ENCODE measurements at regions not wholly inside any gene's neighbourhood (a gene's known extent, or its start where the extent isn't known, plus 50 kb on each side); places are given as distances from the start of the nearest gene placed in this dataset.
"Not testable (repeated sequence)": the region's sequence is repeated elsewhere in the genome, so short reads cannot be mapped to it uniquely, and the experiment has no call there.

DNA sequence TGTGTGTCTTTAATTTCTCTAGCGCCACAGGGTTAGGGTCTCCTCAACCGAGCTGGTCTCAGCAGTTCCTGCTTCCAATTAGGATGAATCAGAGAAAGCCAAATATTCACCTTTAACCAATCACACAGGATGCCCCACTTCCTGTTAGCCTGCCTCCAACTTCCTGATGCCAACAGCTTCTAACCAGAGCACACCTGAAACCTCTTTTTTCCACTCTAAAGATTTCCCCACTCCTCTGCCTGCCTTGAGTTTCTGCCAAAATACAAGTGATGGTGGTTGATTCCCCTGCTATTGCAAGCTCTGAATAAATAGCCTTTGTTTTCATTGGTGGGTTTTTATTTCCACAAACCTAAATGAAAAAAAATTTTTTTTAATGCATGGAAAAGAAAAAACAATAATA is 144.7 kb upstream of the UST start:
- intact Hi-C loops (cut with DNase I), result no loop called here
- DNase-seq, result no peak

DNA sequence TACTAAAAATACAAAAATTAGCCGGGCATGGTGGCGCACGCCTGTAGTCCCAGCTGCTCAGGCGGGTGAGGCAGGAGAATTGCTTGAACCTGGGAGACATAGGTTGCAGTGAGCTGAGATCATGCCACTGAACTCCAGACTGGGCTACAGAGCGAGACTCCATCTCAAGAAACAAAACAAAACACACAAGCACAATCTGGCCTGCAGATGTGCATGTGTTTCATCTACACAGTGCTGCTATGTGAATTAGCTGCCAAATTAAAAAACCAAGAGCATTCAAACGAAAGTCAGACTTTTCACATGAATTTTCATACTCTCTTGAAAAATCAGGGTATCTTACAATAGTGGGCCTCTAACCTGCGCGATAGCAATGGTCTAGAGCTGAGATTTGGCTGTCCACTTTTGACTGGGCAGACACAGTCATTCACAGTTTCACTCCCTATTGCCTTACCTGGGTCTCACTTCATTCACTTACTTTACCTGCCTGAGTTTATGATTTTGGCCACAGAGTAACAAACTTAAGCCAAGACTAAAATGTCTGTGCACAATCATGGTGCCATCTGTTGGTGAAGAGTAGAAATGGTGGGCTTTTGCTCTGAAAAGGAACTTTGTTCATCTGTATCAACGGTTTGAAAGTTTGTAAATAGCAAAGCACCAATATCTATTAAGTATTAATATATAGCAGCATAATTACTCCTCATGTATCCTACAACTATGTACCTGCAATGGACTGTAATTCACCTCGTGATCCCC is 138.5 kb upstream of the UST start:
- intact Hi-C loops (cut with DNase I), result no loop called here

DNA sequence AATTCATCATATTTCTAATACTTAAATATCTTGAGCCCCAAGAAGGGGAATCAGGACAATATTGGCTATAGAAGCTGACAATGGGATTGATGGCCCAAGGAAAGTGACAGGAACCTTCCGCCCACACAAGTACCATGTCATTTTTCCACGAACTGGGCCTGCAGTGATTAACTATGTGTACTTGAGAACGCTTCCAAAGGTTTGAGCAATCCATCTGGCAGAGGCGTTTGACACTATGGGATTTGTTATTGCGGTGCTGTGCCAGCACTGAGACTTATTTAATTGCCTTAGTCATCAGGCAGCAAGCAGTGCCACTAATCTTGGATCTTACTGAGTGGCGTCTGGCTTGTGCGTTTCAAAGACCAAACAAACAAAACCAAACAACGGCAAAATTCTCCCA is 135.6 kb upstream of the UST start:
- intact Hi-C loops (cut with DNase I), result no loop called here
- DNase-seq, result peak in 35 of 42 donors; percentile 4 to 85 (median 39)

More for the DNA sequence above, 138.5 kb upstream of the UST start:
- peak in 1 of 42 donors; percentile 4 for DNase-seq

DNA sequence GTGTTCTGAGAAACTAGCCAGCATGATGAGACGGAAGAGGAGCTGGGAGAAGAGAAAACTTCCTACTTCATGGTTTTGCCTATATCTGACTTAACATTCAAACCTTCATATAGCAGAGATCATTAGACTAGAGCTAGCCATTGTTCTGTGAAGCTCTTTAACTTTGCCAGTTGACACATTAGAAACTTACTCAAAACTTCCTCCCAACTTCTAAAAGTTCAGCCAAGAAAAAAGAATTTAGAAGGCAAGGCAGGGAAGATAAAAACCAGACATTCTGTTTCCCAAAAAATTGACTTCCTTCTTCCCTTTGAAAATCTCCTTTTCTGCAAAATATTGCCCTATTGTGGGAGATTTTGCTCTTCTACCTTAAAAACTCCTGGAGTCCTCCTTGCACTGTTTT is 134.8 kb upstream of the UST start:
- DNase-seq, result no peak

DNA sequence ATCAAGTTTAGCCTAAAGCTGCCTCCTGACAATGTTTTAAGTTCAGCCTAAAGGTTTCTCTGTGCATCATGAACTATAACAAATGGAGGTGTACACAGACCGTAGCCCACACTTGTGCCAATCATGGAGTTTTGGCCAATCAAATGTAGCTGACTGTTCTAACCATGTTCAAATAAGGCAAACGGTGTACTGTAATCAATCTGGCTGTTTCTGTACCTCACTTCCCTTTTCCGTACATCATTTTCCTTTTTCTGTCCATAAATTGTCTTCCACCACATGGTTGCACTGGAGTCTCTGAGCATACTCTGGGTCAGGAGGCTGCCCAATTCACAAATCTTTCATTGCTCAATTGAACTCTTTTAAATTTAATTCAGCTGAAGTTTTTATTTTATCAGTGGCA is 132.2 kb upstream of the UST start:
- no peak for DNase-seq
- intact Hi-C loops (cut with DNase I), result no loop called here

More for the DNA sequence above, 134.8 kb upstream of the UST start:
- intact Hi-C loops (cut with DNase I), result no loop called here

DNA sequence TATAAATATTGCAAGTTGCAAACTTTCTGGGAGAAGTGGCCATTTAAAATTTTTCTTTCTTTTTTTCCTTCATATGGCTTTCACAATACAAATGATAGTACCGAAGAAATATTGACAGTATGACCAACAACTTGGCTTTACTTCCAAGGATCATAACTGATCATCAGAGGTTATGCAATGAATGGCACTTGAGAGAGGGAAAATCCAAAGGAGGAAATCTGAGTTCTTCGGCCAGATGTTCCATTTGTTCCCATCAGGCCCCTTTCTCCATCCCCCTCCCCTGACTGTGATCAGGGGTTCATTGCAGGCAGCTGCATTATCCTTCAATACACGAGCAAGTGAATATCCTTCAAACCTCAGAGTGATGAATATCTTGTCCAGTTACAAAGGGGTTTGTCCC is 130.0 kb upstream of the UST start:
- DNase-seq, result no peak
- intact Hi-C loops (cut with DNase I), result no loop called here

DNA sequence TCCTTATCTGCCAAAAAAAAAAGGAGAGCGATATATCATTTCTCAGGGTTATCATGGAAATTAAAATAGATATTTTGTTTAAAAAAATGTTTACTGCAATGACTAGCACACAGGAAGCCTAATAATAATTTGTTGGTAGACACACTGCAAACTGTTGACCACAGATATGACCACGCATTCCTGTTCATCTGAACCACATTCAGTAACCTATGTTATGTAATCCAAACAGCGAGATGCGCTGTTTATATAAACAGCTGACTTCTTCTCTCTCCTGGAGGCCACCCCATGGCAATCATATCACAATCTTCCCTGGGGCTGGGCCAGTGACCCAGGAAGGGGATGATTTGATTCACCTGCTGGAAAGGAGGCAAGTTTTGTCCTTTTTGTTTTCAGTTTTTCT is 129.3 kb upstream of the UST start:
- DNase-seq, result no peak
- intact Hi-C loops (cut with DNase I), result no loop called here

DNA sequence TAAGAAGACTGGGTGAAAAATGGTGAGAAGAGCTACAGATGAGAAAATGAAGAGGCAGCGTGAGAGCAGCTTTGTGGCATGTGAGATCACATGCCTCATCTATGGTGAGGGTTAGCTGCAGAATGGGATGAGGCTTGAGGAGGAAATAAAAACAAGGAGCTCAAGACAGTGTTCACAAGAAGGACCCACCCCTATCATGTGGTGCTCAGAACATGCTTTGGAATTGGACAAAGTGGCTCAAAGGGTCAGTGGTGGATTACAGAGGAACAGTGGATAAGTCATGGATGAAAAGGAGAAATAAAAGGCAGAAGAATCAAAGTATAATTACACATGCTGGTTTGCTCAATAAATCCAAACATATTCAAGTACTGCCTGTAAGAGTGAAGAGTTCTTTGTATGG is 126.9 kb upstream of the UST start:
- intact Hi-C loops (cut with DNase I), result no loop called here

DNA sequence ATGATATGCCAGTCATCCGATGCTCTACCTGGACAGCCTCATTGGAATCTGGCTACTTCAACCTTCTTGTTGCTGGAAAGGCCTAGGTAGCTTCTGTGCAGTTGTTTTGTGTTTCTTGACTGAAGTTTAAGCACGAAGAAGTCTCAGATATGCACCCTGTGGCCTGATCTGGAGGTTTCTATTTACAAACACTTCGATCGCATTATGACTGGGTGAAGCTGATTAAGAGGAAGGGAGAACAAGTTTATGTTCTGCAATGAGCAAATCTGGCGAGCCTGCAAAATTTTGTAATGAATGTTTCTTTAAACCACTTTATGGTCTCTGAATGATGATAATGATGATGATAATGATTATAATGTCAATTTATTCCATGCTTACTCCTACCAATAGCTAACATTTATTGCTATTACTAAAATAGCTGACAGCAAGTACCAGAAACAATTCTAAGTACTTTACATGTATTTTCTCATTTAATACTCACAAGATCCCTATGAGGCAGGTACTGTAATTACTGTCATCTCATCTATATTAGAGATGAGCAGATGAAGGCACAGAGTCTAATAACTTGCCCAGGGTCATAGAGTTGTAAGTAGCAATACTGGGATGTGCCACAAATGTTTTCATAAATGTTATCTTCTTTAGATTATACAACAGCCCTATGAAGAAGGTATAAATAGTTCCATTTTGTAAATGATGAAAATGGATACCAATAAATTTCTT is 126.1 kb upstream of the UST start:
- intact Hi-C loops (cut with DNase I), result no loop called here
- DNase-seq, result no peak

More for the DNA sequence above, 126.9 kb upstream of the UST start:
- no peak for DNase-seq

DNA sequence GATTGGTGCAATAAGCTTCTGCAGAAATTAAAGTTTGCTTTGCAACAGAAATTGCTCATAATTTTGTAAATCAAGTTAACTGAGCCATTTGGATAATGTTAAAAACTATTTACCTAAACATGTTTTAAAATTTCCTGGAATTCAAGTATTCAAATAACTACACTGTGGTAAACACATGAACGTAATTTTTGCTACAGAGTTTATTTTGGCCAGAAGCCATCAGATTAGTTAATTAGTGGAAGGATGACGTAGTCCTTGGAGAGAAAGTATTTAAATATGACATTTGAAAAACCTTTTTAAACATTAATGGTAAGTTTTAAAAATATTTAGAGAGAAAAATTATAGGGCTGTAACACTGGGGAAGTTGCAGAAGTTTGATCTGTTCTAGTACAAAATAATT is 121.2 kb upstream of the UST start:
- intact Hi-C loops (cut with DNase I), result no loop called here

DNA sequence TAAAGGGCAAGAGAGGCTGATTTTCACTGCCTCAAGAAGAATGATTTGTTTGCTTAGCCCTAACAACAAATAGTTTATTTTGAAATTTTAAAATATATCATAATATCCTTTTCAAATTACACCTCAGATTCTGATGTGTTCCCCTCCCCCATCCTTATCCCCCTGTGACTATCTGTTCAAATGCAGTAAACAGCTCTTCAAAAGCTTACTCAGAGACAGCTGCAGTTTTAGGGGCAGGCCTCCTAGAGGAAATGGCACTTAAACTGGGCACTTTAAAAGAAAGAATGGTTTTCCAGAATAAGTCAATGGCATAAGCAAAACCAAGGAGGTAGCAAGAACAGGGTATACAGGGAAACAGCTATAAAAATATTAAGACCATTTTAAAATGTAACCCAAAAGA is 118.6 kb upstream of the UST start:
- intact Hi-C loops (cut with DNase I), result no loop called here

More for the DNA sequence above, 121.2 kb upstream of the UST start:
- no peak for DNase-seq

DNA sequence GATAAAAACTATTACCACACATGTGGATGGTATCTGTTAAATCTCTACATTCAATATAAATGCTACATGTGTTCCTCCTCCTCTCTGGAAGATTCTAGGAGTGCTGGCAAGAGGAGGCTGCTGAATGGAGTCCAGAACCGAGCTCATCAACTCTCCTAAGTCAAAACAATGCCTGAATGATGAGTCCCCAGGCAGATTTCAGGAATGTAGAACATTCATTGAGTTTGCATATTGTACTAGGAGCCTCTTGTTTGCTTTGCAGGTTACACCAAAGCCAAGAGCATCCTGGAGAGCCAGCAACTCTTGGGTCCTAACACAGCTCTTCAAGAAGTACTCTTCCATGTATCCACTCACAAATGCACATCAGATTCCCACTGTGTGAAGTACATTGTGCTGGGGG is 117.6 kb upstream of the UST start:
- intact Hi-C loops (cut with DNase I), result no loop called here

More for the DNA sequence above, 118.6 kb upstream of the UST start:
- DNase-seq, result no peak

DNA sequence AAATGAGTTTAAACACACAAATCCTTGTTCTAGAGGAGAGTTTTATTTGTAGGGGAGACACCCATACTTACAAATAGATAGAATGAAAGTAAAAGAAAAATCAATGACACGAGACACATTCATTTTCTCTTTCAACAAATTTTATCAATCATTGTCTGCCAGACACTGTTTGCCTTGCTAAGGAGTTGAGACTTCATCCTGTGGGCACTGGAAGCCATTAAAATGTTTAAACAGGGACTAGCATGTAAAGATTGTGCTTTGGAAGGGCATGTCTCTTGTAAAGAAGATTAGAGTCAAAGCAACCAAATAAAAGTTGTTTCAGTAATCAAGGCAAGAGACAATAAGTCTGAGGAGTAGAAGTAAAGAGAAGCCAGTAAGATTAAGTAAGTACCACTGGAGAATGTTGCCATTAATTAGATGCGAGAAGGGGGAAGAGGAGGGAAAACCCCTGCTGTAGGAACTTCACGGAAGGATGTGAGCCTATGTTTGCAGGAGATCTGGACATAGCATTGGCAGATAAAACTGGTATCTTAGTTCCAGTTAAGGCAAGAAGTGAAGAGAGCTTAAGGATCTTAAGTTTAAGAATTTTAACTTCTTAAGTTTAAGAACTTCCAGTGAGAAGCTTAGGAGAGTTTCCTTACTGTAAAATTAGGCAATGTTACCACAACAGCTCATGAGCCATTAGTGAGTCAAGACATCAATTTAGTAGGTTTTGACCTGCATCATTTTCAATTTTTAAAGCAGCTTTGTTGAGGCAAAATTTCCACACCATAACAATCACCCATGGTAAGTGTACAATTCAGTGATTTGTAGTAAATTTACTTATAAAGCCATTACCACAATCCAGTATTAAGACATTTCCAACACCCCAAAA is 117.0 kb upstream of the UST start:
- no peak for DNase-seq
- intact Hi-C loops (cut with DNase I), result no loop called here

More for the DNA sequence above, 117.6 kb upstream of the UST start:
- no peak for DNase-seq

DNA sequence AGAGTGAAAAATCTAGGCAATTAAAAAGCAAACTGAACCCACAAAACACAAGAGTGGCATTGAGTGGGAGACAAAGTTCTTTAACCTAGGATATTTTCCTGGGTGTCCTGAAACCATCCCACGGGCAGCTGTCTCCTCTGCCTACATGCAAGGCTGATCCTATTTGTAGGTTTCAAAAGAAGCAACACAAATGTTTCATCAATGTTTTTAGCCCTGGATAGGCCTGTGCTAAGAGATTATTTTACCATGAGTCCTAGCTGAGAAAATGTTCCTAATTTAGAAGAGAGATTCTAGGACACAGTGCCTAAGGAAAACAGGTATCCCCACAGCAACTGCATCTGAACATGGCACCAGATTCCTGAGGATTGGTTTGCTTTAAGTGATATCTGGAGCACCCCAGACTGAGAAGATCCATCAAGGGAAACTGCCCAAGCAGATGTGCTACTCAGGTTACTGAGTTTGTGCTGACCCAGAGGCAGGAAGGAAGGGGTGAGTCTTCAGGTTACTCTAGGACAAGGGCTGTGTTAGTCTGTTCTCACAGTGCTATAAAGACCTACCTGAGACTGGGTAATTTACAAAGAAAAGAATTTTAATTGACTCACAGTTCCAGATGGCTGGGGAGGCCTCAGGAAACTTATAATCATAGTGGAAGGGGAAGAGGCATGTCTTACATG is 111.6 kb upstream of the UST start:
- DNase-seq, result no peak
- intact Hi-C loops (cut with DNase I), result no loop called here

DNA sequence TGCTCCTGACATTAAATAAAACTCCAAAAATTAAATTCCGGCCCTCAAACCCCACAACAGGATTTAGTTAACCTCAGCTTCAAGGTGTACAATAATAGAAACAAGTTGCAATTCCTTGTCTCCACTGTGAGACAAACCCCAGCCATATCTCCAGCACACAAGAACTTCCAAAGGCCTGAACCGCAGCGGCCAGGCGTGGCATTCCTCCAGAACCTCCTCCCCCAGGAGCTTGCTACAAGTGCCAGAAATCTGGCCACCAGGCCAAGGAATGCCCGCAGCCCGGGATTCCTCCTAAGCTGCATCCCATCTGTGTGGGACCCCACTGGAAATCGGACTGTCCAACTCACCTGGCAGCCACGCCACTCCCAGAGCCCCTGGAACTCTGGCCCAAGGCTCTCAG is 105.0 kb upstream of the UST start:
- intact Hi-C loops (cut with DNase I); DNase-seq: not testable (repeated sequence)

DNA sequence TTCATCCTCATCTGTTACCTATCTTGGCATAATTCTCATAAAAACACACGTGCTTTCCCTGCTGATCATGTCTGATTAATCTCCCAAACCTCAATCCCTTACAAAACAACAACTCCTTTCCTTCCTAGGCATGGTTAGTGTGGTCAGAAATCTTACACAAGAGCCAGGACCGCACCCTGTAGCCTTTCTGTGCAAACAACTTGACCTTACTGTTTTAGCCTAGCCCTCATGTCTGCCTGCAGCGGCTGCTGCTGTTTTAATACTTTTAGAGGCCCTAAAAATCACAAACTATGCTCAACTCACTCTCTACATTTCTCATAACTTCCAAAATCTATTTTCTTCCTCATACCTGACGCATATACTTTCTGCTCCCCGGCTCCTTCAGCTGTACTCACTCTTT is 103.6 kb upstream of the UST start:
- intact Hi-C loops (cut with DNase I); DNase-seq: not testable (repeated sequence)

DNA sequence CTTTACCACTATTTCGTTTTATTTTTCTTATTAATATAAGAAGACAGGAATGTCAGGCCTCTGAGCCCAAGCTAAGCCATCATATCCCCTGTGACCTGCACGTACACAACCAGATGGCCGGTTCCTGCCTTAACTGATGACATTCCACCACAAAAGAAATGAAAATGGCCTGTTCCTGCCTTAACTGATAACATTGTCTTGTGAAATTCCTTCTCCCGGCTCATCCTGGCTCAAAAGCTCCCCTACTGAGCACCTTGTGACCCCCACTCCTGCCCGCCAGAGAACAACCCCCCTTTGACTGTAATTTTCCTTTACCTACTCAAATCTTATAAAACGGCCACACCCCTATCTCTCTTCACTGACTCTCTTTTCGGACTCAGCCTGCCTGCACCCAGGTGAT is 101.8 kb upstream of the UST start:
- DNase-seq; intact Hi-C loops (cut with DNase I): not testable (repeated sequence)

DNA sequence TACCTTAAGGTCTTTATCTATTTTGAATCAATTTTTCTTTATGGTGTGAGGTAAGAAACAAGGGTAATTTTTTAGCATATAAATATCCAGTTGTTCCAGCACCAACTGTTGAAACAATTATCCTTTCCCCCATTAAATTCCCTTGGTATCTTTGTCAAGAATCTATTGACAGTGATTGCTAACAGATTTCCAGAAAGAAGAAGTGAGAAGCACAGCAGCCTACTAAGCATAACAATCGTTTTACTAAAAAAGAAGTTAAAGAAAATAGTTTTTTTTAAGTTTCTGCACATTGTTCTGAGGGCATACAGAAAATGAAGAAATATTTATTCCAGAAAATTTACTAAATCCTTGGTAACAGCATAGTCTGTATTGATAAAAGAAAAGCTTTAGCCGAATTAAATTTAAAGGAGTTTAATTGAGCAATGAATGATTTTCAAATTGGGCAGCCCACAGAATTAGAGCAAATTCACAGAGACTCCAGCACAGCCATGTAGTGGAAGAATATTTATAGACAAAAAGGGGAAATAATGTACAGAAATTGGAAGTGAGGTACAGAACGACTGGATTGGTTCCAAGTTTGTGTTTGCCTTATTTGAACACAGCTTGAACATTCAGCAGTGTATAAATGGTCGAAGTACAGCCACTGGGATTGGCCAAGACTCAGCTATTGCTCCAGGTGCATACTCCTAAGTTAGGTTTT is 97.9 kb upstream of the UST start:
- DNase-seq, result no peak
- intact Hi-C loops (cut with DNase I), result no loop called here
